B cell (primary cell): ENCODE measurements at regions not wholly inside any gene's neighbourhood (a gene's known extent, or its start where the extent isn't known, plus 50 kb on each side); places are given as distances from the start of the nearest gene placed in this dataset.

ENCODE experiments used
- ATAC-seq: fragments of 200-7000 bp; cut with Tn5 transposase; one replicate; pipeline ENCODE4 v1.10.0; 2021; ENCODE audit warnings: low read depth, mild to moderate bottlenecking, moderate number of reproducible peaks, moderate library complexity
- CTCF ChIA-PET: fragments of 350-600 bp; sonication (Branson Sonifier 250); formaldehyde crosslinking; loops from one replicate; lab custom pipeline; 2021; ENCODE audit warnings: antibody characterized with exemption, inconsistent platforms; lab: Charles Lee
- POLR2A ChIA-PET: fragments of 350-600 bp; sonication (Branson Sonifier 250); formaldehyde crosslinking; loops from one replicate; lab custom pipeline; 2021; ENCODE audit warnings: antibody characterized with exemption; lab: Charles Lee
- DNase-seq: peaks from one replicate; pipeline ENCODE4 v3.0.0; 2013
- H2AFZ ChIP-seq: 2 replicates; pipeline ENCODE4 v1.6.1; 2012; ENCODE audit warnings: mild to moderate bottlenecking, low read depth, low read length; ENCODE audit not compliant: insufficient read depth, poor library complexity, severe bottlenecking
- H3K27ac ChIP-seq, 2 donors: 1 replicate in 1 of 2; 2 replicates in 1 of 2; pipeline ENCODE4 v1.5.1; 2012 to 2013; ENCODE audit warnings: low read length in 2 of 2, mild to moderate bottlenecking in 2 of 2, moderate library complexity in 1 of 2
- H3K27me3 ChIP-seq, 4 experiments: fragments of 200-600 bp in 1 of 4; sonication (generic) in 1 of 4; replicated peaks in 1 of 4; 1 replicate in 2 of 4; 2 replicates in 2 of 4; pipeline versions ENCODE4 v1.6.1 to v1.7.0; 2013 to 2016; ENCODE audit warnings: low read length in 3 of 4, mild to moderate bottlenecking in 2 of 4, mixed read lengths in 1 of 4, moderate library complexity in 1 of 4; ENCODE audit not compliant: insufficient read depth in 4 of 4, control insufficient read depth in 3 of 4; ENCODE audit errors: control extremely low read depth in 1 of 4
- H3K36me3 ChIP-seq, 2 experiments: replicated peaks in 1 of 2; 1 replicate in 1 of 2; 2 replicates in 1 of 2; pipeline versions ENCODE4 v1.6.1 to v1.7.1; 2013; ENCODE audit warnings: low read length in 1 of 2; ENCODE audit not compliant: insufficient read depth in 2 of 2, control insufficient read depth in 1 of 2; ENCODE audit errors: control extremely low read depth in 1 of 2, extremely low read depth in 1 of 2
- H3K4me1 ChIP-seq, 2 donors: fragments of 200-600 bp in 1 of 2; sonication (generic) in 1 of 2; 1 replicate in 1 of 2; 2 replicates in 1 of 2; pipeline versions ENCODE4 v1.5.1 to v1.6.1; 2013 to 2017; ENCODE audit warnings: low read length in 2 of 2; ENCODE audit not compliant: control insufficient read depth in 2 of 2, insufficient read depth in 2 of 2
- H3K4me2 ChIP-seq: replicated peaks from 2 replicates; pipeline ENCODE3; 2012; ENCODE audit warnings: mild to moderate bottlenecking, low read depth, low read length; ENCODE audit not compliant: poor library complexity, severe bottlenecking
- H3K4me3 ChIP-seq, 5 experiments: fragments of 200-600 bp in 1 of 5; sonication (generic) in 1 of 5; 1 replicate in 3 of 5; 2 replicates in 2 of 5; pipeline versions ENCODE4 v1.5.1 to v1.7.0; 2011 to 2016; ENCODE audit warnings: low read length in 4 of 5, mild to moderate bottlenecking in 4 of 5, low read depth in 2 of 5, control low read depth in 1 of 5, moderate library complexity in 1 of 5; ENCODE audit not compliant: insufficient read depth in 1 of 5; ENCODE audit errors: control extremely low read depth in 1 of 5, extremely low read depth in 1 of 5
- H3K79me2 ChIP-seq: fragments of 200-600 bp; sonication (generic); one replicate; pipeline ENCODE4 v1.6.0; 2016; ENCODE audit warnings: low read length; ENCODE audit not compliant: control insufficient read depth, insufficient read depth
- H3K9ac ChIP-seq: fragments of 200-600 bp; sonication (generic); 2 replicates; pipeline ENCODE4 v1.6.1; 2017; ENCODE audit warnings: mild to moderate bottlenecking, low read length, moderate library complexity
- H3K9me3 ChIP-seq, 3 donors: one replicate each; pipeline versions ENCODE4 v1.6.1 to v1.7.1; 2013; ENCODE audit warnings: low read length in 2 of 3; ENCODE audit not compliant: control insufficient read depth in 2 of 3, insufficient read depth in 1 of 3; ENCODE audit errors: control extremely low read depth in 1 of 3
- H4K20me1 ChIP-seq: 2 replicates; pipeline ENCODE4 v1.6.0; 2012; ENCODE audit warnings: mild to moderate bottlenecking, low read length; ENCODE audit not compliant: insufficient read depth, control insufficient read depth, poor library complexity, severe bottlenecking
- H3K27ac Mint-ChIP-seq: one replicate; pipeline ENCODE4 v1.8.0; 2021; ENCODE audit warnings: mixed read lengths
- H3K27me3 Mint-ChIP-seq: one replicate; pipeline ENCODE4 v1.8.0; 2021; ENCODE audit warnings: mixed read lengths
- H3K4me1 Mint-ChIP-seq: one replicate; pipeline ENCODE4 v1.8.0; 2021; ENCODE audit warnings: mixed read lengths
- H3K4me3 Mint-ChIP-seq: one replicate; pipeline ENCODE4 v1.8.0; 2021; ENCODE audit warnings: mixed read lengths
- H3K9me3 Mint-ChIP-seq: one replicate; pipeline ENCODE4 v1.8.0; 2022; ENCODE audit warnings: mixed read lengths; ENCODE audit not compliant: insufficient read depth
- CTCF ChIP-seq: fragments of 200-600 bp; IDR thresholded peaks from one replicate; pipeline ENCODE4 v1.8.0; 2022; ENCODE audit warnings: antibody characterized with exemption, mild to moderate bottlenecking
- EZH2 ChIP-seq: IDR thresholded peaks from 2 replicates; pipeline ENCODE4 v1.6.1; 2012; ENCODE audit warnings: borderline replicate concordance, low read depth, mild to moderate bottlenecking, moderate library complexity, low read length; ENCODE audit not compliant: insufficient read depth, poor library complexity, severe bottlenecking
- WGBS: methylation state at CpG from one replicate; pipeline ENCODE4 v1.1.5; 2013; ENCODE audit warnings: missing lambda C conversion rate; ENCODE audit not compliant: insufficient coverage; 5-methylcytosine and 5-hydroxymethylcytosine counted together
- intact Hi-C: fragments of 100-400 bp; cut with micrococcal nuclease; formaldehyde crosslinking; loops from one replicate; pipeline ENCODE4 v1.10.0; 2022

- WGBS = 47% methylated on average over 3 of the region's 7 CpGs
Measured at GRCh38 chr4:153143527-153144348, 60.5 kb upstream of the TRIM2 start.

More at GRCh38 chr4:153143527-153144348, 60.5 kb upstream of the TRIM2 start:
- POLR2A ChIA-PET = no interaction called here
- Histone ChIP-seq H3K9me3 (no peaks in the 10 kb centered on the region), H3K36me3 (no peaks in the 10 kb centered on the region), H3K27ac (no peak overlapping the region), H3K4me3 (no peak overlapping the region), H3K4me1 (peaks cover 10% of the 10 kb centered on the region in 2 donors), H2AFZ (no peak overlapping the region), H3K79me2 (no peaks in the 10 kb centered on the region), H3K9ac (no peak overlapping the region), H3K27me3 (no peaks in the 10 kb centered on the region), H4K20me1 (no peaks in the 10 kb centered on the region), H3K4me2 (no peak overlapping the region)
- Mint-ChIP-seq H3K4me1 (peaks cover 6% of the 10 kb centered on the region), H3K27ac (no peak overlapping the region), H3K27me3 (peaks cover 7% of the 10 kb centered on the region), H3K9me3 (no peaks in the 10 kb centered on the region), H3K4me3 (no peak overlapping the region)
- intact Hi-C loops = loop anchor here (1.0 kb wide), 3 partner anchors 175 to 500 kb away; no protein-coding TSS in a partner anchor
- TF ChIP-seq CTCF (no peak), EZH2 (no peak)
- DNase-seq (no peak), ATAC-seq (no peak)
- CTCF ChIA-PET = interaction anchor here (0.6 to 2.0 kb wide), 12 partner anchors 7 to 606 kb away, joined by 3 to 12 read pairs (median 3); no protein-coding TSS in a partner anchor
